ENCODE measurements at regions not wholly inside any gene's neighbourhood (a gene's known extent, or its start where the extent isn't known, plus 50 kb on each side); places are given as distances from the start of the nearest gene placed in this dataset.

GRCh38 chr13:85910962-85911361 lies 111.7 kb upstream of the SLITRK6 start:
- Histone ChIP-seq H3K4me2 (ENCODE audit: low read depth, low read length) (no peak overlapping the region), H3K36me3 (ENCODE audit: control insufficient read depth, insufficient read depth, low read length) (no peaks in the 10 kb centered on the region), H3K4me1 (ENCODE audit: control insufficient read depth, insufficient read depth, low read length) (no peaks in the 10 kb centered on the region), H3K27me3 (ENCODE audit: control insufficient read depth, insufficient read depth, low read length) (no peaks in the 10 kb centered on the region), H3K4me3 (ENCODE audit: insufficient read depth, low read depth, low read length) (no peak overlapping the region), H2AK9ac (replicated peaks; ENCODE audit: low read depth, low read length, poor library complexity) (no peak overlapping the region), H2BK120ac (ENCODE audit: low read depth, low read length) (no peak overlapping the region), H3K18ac (ENCODE audit: low read depth, low read length) (no peak overlapping the region), H2AFZ (replicated peaks; ENCODE audit: low read length, poor library complexity) (no peak overlapping the region), H4K20me1 (ENCODE audit: insufficient read depth, low read length) (no peaks in the 10 kb centered on the region), H4K5ac (ENCODE audit: low read depth, low read length) (no peak overlapping the region), H3K4ac (ENCODE audit: low read depth, low read length) (no peak overlapping the region), H3K9ac (ENCODE audit: low read depth, low read length) (no peak overlapping the region), H2BK15ac (ENCODE audit: low read depth, low read length) (no peak overlapping the region), H2AK5ac (ENCODE audit: low read depth, low read length) (no peak overlapping the region), H3K23ac (ENCODE audit: low read depth, low read length) (no peak overlapping the region), H3K79me1 (ENCODE audit: low read depth in 1 of 2, low read length in 2 of 2) (no peaks in the 10 kb centered on the region), H2BK20ac (ENCODE audit: low read depth, low read length) (no peak overlapping the region), H3K56ac (ENCODE audit: extremely low read depth, insufficient read depth, low read length) (no peak overlapping the region), H3K9me3 (ENCODE audit: control insufficient read depth, insufficient read depth, low read length) (no peaks in the 10 kb centered on the region), H4K91ac (ENCODE audit: insufficient read depth, low read depth, low read length) (no peak overlapping the region), H3K14ac (replicated peaks; ENCODE audit: low read depth, low read length) (no peak overlapping the region), H2BK5ac (ENCODE audit: low read depth, low read length, poor library complexity, severe bottlenecking) (no peak overlapping the region), H3K9me1 (ENCODE audit: insufficient read depth, low read length) (no peaks in the 10 kb centered on the region), H3K27ac (ENCODE audit: insufficient read depth, low read length) (no peak overlapping the region), H4K8ac (ENCODE audit: low read depth in 2 of 2, low read length in 2 of 2) (no peak overlapping the region)
- ChIA-PET CTCF (no interaction called here), POLR2A (ENCODE audit: unreplicated experiment) (no interaction called here)
- WGBS, 2 experiments (ENCODE audit: extremely low coverage in 2 of 2, insufficient read length in 1 of 2) = no CpG with 5 or more reads among the region's 1 CpG
- no peak for ATAC-seq (ENCODE audit: low read depth)
- BruUV-seq (replicated peaks) = no TSS peak
- TF ChIP-seq, protein P1, sequence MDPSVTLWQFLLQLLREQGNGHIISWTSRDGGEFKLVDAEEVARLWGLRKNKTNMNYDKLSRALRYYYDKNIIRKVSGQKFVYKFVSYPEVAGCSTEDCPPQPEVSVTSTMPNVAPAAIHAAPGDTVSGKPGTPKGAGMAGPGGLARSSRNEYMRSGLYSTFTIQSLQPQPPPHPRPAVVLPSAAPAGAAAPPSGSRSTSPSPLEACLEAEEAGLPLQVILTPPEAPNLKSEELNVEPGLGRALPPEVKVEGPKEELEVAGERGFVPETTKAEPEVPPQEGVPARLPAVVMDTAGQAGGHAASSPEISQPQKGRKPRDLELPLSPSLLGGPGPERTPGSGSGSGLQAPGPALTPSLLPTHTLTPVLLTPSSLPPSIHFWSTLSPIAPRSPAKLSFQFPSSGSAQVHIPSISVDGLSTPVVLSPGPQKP (IDR thresholded peaks at IDR 0.05; ENCODE audit: borderline replicate concordance, low read depth, low read length) = no peak
- no peak for TF ChIP-seq MAFK (IDR thresholded peaks at IDR 0.05; ENCODE audit: low read depth, low read length)
- no peak for TF ChIP-seq RCOR1 (IDR thresholded peaks at IDR 0.05; ENCODE audit: insufficient replicate concordance, low read length)
- TF ChIP-seq CEBPB (IDR thresholded peaks at IDR 0.05; ENCODE audit: low read depth, low read length) = no peak
- dilution Hi-C loops (cut with HindIII; ENCODE audit: low sequenced_read_pairs, unreplicated experiment) = no loop called here
- intact Hi-C loops (cut with micrococcal nuclease) = no loop called here
- no peak for DNase-seq
- in situ Hi-C loops (cut with MboI; ENCODE audit: low sequenced_read_pairs) = no loop called here

Data from IMR-90 (cell line).